NCI-H82 (cell line): ENCODE measurements at regions not wholly inside any gene's neighbourhood (a gene's known extent, or its start where the extent isn't known, plus 50 kb on each side); places are given as distances from the start of the nearest gene placed in this dataset.
A peak's percentile ranks its signal among the peaks of the same experiment; 100 is the strongest.

Experiments
- DNase-seq: peaks from one replicate; lab custom pipeline; 2025; lab: John Stamatoyannopoulos, UW

DNA sequence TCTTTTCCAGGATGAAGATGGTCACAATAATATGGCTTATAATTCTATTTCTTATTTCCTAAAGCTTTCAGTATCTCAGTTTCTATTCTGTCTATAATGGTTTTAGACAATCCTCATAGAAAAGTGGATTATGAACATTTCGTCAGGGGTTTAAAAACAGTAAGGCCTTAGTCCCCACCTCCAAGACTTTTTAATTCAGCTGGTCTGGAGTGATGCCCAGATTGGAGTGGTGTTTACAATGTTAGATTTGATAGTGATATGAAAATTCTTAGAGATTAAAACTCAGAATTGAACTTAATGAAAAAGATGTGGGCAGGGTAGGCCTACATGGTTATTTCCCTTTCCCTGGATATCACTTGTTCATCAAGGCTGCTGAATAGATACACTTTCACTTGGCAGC, 1238.3 kb downstream of the SORCS3 start:
- no peak for DNase-seq

DNA sequence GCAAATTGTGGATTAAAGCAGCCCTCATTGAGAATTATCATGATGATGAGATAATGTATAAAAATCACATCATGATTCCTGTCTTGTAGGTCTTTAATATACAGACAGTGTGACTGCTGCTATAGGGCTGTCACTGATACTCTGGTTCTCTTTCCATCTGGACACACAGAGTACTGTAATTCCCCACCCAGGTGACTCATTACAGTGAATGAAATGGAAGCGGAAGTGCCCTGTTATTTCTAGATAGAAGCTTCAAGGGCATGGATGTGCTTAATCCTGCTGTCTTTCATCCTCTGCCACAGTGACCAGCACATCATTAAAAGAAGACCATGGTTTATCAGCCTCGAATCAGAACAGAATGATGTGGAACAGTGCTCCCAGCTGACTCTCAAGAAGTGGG, 1234.0 kb downstream of the SORCS3 start:
- DNase-seq, result no peak

DNA sequence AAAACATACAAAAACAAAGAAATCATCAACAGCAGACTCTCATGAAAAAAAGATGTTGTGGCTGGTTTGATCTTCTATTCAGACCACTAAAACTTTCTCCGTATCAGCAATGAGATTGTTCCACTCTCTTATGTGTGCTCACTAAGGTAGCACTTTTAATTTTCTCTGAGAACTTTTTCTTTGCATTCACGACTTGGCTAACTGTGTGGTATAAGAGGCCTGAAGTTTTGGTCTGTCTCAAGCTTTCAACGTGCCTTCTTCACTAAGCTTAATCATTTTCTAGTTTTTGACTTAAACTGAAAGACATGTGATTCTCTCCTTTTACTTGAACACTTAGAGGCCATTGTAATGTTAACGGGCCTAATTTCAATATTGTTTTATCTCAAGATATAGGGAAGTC, 1231.6 kb downstream of the SORCS3 start:
- DNase-seq, result no peak

DNA sequence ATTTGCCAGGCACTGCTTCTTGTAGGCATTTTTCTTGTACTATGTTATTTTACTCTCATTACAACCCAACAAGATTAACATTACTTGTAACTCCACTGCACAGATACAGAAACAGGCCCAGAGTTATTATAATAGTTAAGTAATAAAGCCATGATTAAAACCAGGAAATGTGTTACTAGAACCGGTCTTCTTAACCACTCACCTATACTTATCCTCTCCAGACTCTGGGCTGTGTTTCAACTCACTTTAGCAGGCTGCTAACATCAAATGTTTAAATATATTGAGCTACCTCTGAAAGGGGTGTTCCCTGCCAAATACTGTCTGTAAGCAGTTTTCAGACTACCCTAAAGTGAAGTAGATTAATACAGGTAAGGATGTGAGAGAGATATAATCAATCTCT, 1227.8 kb downstream of the SORCS3 start:
- no peak for DNase-seq

DNA sequence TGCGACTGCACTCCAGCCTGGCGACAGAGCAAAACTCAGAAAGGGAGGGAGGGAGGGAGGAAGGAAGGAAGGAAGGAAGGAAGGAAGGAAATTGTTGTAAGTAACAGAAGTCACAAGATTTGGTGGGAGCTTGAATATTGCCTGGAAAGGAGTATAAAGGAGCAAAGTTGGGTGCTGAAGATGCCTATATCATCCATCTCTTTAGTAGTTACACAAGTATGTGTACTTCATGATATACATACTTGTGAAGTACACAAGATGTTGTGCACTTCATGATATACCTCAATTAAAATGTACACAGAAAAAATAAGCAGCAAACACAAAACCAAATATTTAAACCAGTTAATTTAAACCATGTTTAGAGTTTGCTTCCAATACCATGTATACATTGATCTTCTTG, 1223.8 kb downstream of the SORCS3 start:
- no peak for DNase-seq

DNA sequence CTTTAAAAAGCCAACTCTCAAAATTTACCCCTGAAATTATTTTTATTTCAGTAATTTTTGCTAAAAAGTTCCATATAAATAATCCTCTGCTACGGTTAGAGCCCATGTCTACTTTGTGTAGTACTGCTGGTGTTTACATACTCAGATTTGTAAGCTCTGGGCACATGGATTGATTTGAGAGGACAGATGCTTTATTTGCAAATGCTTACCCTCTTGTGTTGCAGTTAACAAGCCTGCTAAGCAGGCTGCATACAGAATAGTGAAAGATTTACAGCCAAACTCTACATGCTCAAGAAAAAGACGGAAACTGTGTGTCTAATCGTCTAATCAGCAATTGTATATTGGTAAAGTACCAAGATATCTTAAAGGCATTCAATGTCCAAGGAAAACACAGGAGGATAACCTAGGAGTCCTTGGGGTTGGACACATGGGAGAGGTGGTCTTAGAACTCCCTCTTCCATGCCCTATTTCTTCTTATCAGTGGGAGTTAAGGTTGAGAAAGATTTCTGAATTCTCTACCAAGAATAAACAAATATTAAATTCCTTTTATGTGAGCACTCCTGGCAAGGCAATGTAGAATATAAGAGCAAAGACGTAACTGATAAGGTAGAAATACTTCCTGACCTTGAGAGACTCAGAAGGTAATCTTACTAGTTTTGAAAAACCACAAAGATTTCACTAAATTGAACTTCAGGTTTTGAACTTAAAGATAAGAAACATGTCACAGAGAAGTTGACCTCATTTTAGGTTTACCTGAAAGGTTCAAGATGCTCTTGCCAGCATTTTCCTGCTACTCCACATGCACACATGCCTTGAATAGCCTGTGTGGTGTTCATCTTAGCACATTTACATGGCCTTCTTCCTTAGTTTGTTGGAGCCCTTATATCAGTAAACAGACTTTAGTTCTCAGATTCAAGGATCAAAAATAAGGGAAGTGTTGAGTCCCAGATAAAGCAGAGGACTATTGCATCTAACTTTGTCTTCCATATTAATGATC, 1216.5 kb downstream of the SORCS3 start:
- DNase-seq, result no peak

DNA sequence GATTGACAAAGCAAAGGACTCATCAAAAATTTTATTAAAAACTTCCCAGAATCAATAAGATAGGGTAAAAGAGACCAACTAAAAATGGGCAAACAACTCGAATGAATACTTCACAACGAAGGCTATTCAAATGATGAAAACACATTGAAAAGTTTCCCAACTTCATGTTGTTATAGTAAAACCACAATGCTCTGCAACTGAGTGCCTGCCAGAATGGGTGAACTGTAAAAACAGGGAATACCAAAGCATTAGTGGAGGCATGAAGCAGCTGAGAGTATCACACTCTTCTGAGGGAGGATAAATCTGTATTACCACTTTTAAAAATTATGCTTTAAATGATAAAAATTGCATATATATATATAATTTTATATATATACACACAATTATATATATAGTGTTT, 1214.7 kb downstream of the SORCS3 start:
- no peak for DNase-seq

DNA sequence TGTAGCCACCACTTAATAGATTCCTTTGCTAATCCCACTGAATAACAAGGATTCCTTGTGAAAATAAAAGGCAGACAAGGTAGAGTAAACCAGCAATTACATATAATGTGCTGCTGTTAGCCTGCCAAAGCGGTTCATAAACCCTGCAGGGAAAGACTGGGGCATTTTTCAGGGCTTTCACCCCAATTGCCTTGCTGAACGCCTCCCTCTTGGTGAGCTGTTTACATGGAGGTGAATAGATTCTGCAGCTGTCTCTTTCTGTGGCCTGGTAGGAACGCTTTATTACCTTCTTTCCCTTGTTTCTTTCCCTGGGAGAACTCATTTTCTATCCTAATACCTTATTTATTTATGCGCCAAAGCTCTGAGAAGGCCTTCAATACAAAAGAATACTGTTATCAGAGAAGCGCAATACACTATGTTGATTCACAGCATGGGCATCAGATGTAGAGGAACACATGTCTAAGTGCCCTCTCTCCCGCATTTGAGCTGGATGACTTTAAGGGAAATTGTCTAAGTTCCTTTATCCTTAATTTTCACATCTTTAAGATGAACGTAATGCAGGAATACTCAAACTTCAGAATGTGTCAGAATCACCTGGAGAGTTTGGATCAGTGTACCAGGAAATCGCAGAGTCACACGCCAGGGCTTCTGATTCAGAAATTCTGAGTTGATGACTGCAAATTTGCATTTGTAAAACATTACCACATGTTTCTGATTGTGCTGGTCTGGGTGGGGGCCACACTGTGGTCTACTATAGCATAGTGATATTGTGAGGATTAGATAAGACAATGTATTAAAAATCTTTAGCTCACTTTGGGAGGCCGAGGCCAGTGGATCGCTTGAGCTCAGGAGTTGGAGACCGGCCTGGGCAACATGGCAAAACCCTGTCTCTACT, 1203.8 kb downstream of the SORCS3 start:
- DNase-seq, result no peak

DNA sequence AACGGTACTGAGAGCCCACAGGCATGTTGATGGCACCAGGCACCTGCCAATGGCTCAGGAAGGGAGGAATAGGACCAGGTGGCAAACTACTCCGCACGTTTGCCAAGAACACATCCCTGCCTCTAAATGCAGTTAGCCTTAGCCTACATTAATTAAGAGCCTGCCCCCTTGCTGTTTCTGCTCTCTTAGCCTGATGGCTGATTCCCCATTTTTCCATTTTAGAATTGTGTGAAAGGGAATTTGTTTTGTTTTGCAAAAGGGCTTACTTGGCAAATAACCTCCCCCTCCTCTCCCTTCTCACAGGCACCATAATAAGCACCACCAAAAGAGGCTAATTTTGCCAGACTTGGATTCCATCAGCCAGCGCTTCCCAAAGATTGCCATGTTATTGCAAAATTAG, 1203.2 kb downstream of the SORCS3 start:
- no peak for DNase-seq

DNA sequence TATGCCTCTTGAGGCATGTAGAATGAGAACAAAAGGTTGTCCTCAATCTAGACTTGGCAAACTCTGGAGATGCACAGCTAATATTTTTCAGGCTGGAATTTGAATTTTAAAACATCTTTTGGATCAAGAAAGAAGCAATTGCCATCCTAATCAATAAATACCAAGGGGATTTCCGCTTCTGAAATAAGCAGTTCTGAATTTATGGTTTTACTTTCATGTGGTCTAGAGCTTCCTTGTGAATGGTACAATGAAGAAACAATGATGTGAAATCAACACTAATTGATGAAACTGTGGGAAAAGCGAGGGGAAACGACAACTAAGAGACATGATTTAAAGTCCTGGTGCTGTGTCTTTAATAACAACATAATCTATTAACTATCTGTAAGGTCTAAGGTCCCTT, 1202.7 kb downstream of the SORCS3 start:
- DNase-seq, result no peak

DNA sequence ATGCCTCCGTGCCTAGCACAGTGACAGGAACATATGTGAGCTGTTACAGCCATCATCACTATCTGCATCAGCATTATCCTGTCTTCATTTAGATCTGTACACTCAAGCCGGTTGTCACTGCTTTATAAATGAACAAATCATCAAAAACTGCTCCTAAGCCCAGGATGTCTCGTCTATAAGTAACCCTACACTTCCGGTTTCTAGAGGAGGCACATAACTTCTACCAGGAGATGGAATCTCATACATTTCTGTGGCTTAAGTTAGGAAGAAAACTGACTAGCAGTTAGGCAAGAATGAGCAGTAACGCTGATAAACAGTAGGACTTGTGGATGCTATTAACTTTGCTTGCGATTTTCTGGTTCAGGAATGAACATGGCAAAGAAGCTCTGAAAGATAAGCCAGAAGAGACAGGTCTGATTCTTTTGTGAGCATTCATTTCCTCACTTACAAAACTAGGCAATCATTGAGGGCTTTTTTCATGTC, 1199.2 kb downstream of the SORCS3 start:
- DNase-seq, result no peak

DNA sequence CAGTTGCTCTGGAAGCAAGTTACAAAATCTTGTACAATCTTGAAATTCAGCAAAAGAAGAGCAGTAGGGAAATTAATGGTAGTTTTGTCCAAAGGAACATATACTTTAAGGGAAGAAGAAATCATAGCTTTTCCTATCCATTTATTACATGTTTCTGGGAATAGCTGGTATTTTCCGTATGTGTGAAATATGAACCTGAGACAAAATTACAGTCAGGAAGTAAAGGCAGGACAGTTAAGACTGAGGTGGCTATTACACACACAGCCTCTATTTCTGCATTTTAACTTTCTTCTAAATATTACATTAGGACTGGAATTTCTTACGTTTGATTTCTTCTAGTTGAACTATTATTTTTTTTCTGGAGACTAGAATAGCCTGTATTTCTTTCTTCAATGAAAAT, 1197.3 kb downstream of the SORCS3 start:
- DNase-seq, result no peak

DNA sequence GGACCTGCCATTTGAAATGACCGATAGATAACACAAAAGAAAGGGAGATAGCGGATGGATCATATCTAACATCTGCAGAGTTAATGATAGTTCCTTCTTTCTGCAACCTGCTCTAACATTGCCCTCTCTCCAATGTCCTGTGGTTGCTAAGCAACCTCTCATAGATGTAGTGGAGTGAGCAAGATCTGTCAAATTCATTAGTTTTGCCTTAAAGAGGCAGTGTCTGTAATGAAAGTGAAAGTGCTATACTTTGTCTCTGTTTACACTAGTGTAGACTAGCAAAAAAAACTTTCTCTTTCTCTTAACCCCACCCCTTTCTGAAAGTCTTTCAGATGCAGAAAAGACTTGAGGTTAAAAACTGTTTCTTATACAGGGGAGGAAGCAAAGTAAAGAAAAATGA, 1196.9 kb downstream of the SORCS3 start:
- no peak for DNase-seq

DNA sequence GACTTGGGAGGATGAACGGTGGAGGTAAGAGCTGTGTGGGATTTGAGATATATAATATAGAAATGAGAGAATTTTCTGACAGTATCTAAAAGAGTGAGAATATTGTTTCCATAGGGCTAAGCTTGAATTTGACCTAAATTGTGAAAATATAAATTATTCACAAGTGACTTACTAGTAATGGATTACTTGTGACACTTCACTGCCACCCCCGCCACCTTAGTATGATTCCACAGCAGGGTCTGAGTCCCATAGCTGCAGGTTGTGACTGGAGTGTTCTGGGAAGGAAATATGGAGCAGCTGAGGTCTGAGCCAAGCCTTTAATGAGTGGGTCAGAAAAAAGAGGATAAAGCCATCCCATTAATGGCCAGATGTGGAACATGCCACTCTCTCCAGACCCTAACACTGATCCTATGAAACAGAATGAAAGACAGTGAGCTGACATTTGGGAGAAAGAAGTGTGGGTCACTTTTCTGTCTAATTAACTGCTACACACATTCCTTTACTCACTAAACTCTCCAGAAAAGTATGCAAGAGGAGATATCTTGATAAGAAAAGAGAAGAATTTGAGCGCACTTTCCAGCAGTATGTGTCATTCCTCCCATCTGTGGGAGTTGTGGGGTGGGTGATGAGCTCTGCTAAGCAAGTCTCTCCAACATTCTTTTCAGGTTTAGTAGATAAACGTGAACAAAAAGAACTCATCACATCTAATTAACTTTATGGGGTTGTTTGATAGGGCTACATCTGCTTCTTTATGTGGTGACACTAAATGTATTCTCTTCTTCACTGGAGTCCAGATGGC, 1193.4 kb downstream of the SORCS3 start:
- DNase-seq, result no peak

DNA sequence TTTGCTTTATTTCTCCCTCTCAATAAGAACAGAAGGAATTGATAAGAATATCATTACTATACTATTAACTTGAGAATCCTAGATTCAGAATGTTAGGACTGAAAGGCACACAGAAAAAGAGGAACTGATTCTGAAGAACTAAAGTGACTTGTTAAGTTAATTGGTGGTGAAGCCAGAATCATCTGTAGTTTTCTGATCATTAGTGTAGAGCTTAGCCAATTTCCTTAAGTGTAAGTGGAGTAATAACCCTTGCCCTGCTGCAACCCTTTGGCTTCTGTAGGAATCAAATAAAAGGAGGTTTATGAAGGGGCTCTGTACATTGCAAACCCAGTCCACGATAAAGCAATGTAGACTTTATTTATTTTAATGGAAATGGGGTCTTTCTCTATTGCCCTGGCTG, 1186.0 kb downstream of the SORCS3 start:
- DNase-seq, result no peak

DNA sequence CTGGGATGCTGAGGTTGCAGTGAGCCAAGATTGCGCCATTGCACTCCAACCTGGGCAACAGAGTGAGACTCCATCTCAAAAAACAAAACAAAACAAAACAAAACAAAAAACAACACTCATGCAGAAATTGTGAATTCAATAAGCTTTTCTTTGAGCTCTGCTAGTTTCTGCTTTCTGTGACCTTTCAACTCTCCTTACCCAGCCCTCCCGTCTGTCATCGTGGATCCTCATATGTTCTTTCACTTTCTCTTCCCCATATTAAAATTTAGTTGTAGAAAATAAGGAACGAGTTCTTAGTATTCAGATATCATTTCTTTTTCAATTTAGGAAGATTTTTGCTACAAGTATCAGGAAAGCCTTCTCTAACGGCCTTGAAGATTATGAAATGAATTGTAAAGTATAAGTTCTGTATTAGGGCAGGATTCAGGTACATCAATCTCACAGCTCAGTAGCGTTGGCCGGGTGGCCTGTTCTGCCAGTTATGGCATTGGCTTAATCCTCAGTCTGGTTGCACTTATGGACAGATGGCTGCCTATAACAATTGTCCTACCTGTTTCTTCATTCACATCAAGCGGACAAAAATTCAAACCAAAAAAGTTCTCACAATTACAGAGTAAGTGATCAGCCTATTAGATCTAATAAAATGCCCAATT, 1167.0 kb downstream of the SORCS3 start:
- DNase-seq, result no peak

DNA sequence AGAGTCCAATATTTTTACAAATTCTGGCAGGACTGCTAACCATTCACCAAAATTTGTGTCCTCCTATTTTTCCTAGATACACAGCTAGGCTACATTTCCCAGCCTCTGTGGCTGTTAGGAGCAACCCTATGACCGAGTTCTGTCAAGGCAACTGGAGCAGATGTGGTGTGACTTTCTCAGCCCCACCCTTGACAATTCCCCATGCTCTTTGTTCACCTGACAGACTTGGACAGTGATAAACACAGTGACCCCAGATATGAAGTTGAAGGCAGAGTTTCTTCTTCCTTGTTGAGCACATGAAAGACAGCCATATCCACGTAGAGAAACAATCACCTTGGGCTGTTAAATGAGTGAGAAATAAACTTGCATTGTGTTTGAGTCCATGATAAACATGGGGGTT, 1162.1 kb downstream of the SORCS3 start:
- no peak for DNase-seq

DNA sequence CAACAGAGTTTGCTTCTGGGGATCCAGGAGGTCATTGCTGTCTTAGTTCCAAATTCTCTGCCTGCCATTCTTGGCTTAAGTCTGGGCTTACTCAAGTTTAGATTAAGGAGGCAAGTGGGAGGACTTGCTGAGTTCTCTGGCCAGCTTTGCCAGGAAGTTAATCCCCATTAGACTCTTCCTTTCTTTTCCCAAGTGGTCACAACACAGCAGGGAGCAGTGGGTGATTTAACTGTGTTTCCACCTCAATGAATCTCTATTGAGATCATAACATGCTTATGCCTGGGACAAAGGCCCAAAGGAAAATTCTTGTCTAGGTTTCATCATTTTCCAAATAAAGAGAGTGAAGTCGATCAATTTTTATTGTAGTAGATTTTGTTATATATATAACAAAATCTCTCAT, 1159.6 kb downstream of the SORCS3 start:
- DNase-seq, result no peak

DNA sequence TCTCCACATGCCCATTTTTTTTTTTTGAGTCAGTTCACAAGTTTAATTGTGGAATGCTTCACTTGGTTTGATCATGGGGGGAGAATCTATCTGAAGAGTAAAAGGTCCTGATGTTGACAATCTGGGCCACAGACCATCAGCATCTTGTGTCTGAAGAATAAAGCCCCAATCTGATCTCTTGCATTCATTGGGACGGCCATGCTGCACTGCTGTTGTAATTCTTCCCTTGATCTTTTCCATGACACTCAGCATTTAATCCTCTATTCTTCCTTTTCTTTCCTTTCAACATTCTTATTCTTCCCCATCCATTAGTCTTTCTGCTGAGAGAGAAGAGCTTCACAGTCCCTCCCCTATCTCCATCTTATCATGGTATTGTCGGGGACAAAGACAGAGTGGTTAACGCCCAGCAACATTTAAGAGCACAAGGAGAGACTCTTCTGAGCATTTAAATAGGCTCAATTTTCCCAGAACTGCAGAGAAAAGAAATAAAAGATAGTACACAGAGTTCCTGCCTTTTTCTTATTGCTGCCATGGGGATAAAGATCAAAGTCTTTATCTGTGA, 1157.3 kb downstream of the SORCS3 start:
- DNase-seq, result no peak

DNA sequence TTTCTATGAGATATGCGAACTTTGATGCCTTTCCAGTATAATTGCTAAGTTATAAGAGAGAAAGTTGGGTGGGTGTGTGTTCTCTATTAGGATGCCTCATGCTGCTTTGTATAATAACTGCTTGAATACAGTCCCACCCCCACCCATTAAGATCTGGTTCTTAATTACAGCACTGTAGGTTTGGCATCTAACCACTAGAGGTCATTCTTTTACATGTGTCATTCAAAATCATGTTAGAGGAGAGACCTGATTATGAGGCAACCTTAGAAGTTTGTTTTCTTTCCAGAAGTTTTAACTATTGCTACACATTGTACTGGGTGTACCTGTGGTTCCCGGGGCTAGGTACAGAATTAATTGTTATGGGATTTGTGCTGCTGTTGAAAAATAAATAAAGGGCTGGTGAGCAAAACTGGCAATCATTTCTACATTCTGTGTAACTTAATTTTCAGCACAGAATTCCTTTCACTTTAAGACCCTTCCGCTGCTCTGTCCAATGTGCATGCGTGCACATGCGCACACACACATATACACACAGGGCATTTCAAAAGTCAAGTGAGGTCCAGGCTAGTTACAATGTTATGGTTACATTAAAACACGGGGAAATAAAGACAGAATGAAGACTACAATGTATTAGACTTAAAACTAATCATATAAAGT, 1156.3 kb downstream of the SORCS3 start:
- DNase-seq, result peak; percentile 57

DNA sequence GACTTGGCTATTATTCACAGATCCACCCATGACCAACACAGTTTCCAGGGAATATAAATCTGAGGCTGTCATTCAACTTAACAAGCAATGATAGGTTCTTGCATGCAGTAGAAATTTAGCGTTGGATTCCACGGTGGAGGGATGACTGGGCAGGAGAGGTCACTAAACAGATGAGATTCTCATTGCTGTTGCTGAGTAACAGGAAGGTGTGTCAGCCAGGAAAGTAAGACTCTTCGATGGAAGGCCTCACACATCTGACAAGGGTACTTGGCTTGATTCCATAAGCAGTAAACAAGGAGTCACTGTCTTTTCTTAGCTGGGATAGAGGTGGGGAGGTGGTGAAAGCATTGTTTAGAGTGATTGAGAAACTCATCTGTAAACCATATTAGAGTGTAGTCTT, 1152.0 kb downstream of the SORCS3 start:
- no peak for DNase-seq
